OCI-LY3 (cell line): ENCODE measurements at regions not wholly inside any gene's neighbourhood (a gene's known extent, or its start where the extent isn't known, plus 50 kb on each side); places are given as distances from the start of the nearest gene placed in this dataset.

Experiments
- CTCF ChIP-seq: fragments of 200-600, 300-600 bp; sonication (generic); IDR thresholded peaks from 2 replicates; pipeline ENCODE4 v1.5.1; 2014; ENCODE audit warnings: antibody characterized with exemption, low read length, low read depth
- EZH2phosphoT487 ChIP-seq: fragments of 200-600 bp; shearing (Covaris generic); IDR thresholded peaks from 2 replicates; pipeline ENCODE4 v1.6.1; 2018; ENCODE audit warnings: antibody characterized with exemption, mixed run types, low read depth

GRCh38 chr12:42944516-42944915 is 355.0 kb upstream of the PRICKLE1 start:
- TF ChIP-seq EZH2phosphoT487 (no peak), CTCF (no peak)
